ENCODE measurements at regions not wholly inside any gene's neighbourhood (a gene's known extent, or its start where the extent isn't known, plus 50 kb on each side); places are given as distances from the start of the nearest gene placed in this dataset.

DNA sequence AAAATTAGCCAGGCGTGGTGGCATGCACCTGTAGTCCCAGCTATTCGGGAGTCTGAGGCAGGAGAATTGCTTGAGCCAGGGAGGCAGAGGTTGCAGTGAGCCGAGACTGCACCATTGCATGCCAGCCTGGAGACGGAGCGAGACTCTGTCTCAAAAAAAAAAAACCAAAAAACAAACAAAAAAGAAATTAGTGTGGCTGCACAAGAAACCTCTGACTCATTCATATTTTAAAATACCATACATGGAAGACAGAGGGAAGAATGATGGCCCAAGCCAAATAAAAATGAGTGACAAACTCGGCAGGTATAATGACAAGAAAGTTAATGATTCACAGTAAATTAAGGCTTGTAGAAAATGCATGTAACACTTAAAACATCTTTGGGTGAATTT, 875.8 kb downstream of the EPHA4 start:
- H3K9me3 ChIP-seq, result no peaks in the 10 kb centered on the region
- no peaks in the 10 kb centered on the region for H3K27me3 ChIP-seq
- no peak for TF ChIP-seq Cebpa-rat (IDR thresholded peaks at IDR 0.05)
- no peak overlapping the region for H3K27ac ChIP-seq
- H4K20me1 ChIP-seq, result no peaks in the 10 kb centered on the region
- no peak overlapping the region for H3K4me2 ChIP-seq
- H3K4me3 ChIP-seq, result no peak overlapping the region
- no peaks in the 10 kb centered on the region for H3K4me1 ChIP-seq
- H3K36me3 ChIP-seq, result no peaks in the 10 kb centered on the region
- no peak overlapping the region for H3K9ac ChIP-seq

DNA sequence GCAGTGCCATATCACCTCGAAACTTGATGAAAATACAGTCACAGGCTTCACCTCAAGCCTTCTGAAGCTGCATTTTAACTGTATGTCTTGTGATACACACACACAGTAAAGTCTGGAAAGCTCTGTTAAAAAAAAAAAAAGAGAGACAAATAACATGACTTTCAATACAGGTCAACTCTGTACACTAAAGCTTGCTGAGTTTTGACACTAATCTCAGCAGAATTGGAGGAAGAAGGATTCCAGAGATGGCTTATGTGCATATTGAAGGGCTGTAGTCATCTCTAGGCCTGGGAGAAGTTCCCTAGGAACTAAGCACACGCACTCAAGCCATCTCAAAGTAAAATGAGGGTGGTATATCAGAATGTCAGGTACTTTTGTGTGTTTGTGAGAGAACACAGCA, 875.1 kb downstream of the EPHA4 start:
- TF ChIP-seq Cebpa-rat (IDR thresholded peaks at IDR 0.05), result no peak
- Histone ChIP-seq H3K36me3 (no peaks in the 10 kb centered on the region), H3K9me3 (no peaks in the 10 kb centered on the region)

GRCh38 chr2:220701115-220701514, 871.0 kb downstream of the EPHA4 start:
- Histone ChIP-seq H3K36me3 (no peaks in the 10 kb centered on the region), H3K27ac (no peak overlapping the region), H3K9me3 (no peaks in the 10 kb centered on the region), H4K20me1 (no peaks in the 10 kb centered on the region), H3K27me3 (no peaks in the 10 kb centered on the region), H3K4me3 (no peak overlapping the region), H3K4me1 (no peaks in the 10 kb centered on the region), H3K9ac (no peak overlapping the region), H3K4me2 (no peak overlapping the region)
- no peak for TF ChIP-seq Cebpa-rat (IDR thresholded peaks at IDR 0.05)

More for the DNA sequence above, 875.1 kb downstream of the EPHA4 start:
- no peak overlapping the region for H3K27ac ChIP-seq
- H4K20me1 ChIP-seq, result no peaks in the 10 kb centered on the region
- no peak overlapping the region for H3K9ac ChIP-seq
- no peaks in the 10 kb centered on the region for H3K27me3 ChIP-seq
- H3K4me2 ChIP-seq, result no peak overlapping the region
- H3K4me1 ChIP-seq, result no peaks in the 10 kb centered on the region
- H3K4me3 ChIP-seq, result no peak overlapping the region

DNA sequence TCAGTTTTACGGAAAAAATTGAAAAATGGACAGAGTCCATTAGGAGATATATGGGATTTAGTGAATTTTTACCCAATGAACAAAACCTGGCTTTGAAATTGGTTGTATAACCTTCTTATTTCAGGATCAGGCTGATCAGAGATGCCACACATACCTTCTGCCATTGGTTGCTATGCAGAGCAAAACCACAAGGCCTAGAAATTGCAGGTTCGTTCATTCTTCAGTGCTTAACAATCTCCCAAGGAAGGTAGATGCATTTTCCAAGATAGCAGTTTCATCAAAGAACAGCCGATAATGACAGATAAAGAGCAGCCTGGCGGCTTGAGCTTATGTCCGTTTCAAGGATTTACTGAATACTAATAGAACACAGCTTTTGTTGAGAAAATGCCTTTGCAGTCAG, 868.8 kb downstream of the EPHA4 start:
- Histone ChIP-seq H4K20me1 (no peaks in the 10 kb centered on the region), H3K9ac (no peak overlapping the region), H3K4me3 (no peak overlapping the region), H3K9me3 (no peaks in the 10 kb centered on the region), H3K27me3 (no peaks in the 10 kb centered on the region), H3K27ac (no peak overlapping the region), H3K4me1 (no peaks in the 10 kb centered on the region), H3K36me3 (no peaks in the 10 kb centered on the region), H3K4me2 (no peak overlapping the region)
- no peak for TF ChIP-seq Cebpa-rat (IDR thresholded peaks at IDR 0.05)

GRCh38 chr2:220704081-220704480, 868.0 kb downstream of the EPHA4 start:
- Histone ChIP-seq H3K4me2 (no peak overlapping the region), H3K4me3 (no peak overlapping the region), H3K36me3 (no peaks in the 10 kb centered on the region), H3K9me3 (no peaks in the 10 kb centered on the region), H3K27me3 (no peaks in the 10 kb centered on the region), H3K9ac (no peak overlapping the region), H3K4me1 (no peaks in the 10 kb centered on the region), H4K20me1 (no peaks in the 10 kb centered on the region), H3K27ac (no peak overlapping the region)
- no peak for TF ChIP-seq Cebpa-rat (IDR thresholded peaks at IDR 0.05)

DNA sequence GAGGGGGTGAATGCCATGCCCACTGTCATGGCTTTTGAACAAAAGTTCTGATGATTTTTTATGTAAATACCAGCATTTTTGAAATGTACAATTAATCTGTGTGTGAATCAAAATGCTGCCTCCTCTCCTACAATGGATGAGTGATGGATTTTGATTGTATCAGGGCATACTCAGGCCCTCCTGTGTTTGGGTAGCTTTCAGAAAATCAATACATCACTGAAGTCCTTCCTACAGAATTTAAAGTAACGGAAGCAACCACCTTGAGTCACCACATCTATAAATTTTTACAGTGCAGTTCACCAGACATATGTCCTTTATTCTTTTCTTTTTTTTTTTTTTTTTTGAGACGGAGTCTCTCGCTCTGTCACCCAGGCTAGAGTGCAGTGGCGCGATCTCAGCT, 867.3 kb downstream of the EPHA4 start:
- H4K20me1 ChIP-seq, result no peaks in the 10 kb centered on the region
- no peak overlapping the region for H3K27ac ChIP-seq
- H3K27me3 ChIP-seq, result no peaks in the 10 kb centered on the region
- no peak overlapping the region for H3K9ac ChIP-seq
- TF ChIP-seq Cebpa-rat (IDR thresholded peaks at IDR 0.05), result no peak
- no peaks in the 10 kb centered on the region for H3K9me3 ChIP-seq
- no peaks in the 10 kb centered on the region for H3K36me3 ChIP-seq
- no peaks in the 10 kb centered on the region for H3K4me1 ChIP-seq
- no peak overlapping the region for H3K4me3 ChIP-seq
- no peak overlapping the region for H3K4me2 ChIP-seq

GRCh38 chr2:220705678-220706077, 866.4 kb downstream of the EPHA4 start:
- Histone ChIP-seq H3K4me1 (no peaks in the 10 kb centered on the region), H3K36me3 (no peaks in the 10 kb centered on the region), H3K9ac (no peak overlapping the region), H3K4me3 (no peak overlapping the region), H3K27ac (no peak overlapping the region), H3K4me2 (no peak overlapping the region), H3K27me3 (no peaks in the 10 kb centered on the region), H3K9me3 (peaks cover 4% of the 10 kb centered on the region; the same call in 1 of the 2 replicates), H4K20me1 (no peaks in the 10 kb centered on the region)
- no peak for TF ChIP-seq Cebpa-rat (IDR thresholded peaks at IDR 0.05)

DNA sequence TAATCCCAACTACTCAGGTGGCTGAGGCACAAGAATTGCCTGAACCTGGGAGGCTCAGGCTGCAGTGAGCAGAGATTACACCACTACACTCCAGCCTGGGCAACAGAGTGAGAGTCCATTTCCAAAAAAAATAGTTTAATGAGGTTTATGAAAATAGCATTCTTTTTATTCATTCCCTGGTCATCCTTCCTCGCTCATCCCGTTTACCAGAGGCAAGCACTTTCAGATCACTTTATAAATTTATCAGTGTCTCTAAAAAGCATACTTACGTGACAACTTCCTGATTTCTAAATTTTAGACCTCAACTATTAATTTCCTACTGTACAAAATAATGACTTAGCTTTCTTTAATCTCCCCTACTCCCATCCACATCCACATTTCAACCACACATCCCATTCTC, 864.8 kb downstream of the EPHA4 start:
- Histone ChIP-seq H3K4me1 (no peaks in the 10 kb centered on the region), H3K27me3 (no peaks in the 10 kb centered on the region), H3K27ac (no peak overlapping the region), H4K20me1 (no peaks in the 10 kb centered on the region), H3K9ac (no peak overlapping the region), H3K9me3 (peaks cover 14% of the 10 kb centered on the region), H3K4me3 (no peak overlapping the region), H3K36me3 (no peaks in the 10 kb centered on the region), H3K4me2 (no peak overlapping the region)
- no peak for TF ChIP-seq Cebpa-rat (IDR thresholded peaks at IDR 0.05)

- TF ChIP-seq Cebpa-rat (IDR thresholded peaks at IDR 0.05), result no peak
- H3K36me3 ChIP-seq, result no peaks in the 10 kb centered on the region
- no peaks in the 10 kb centered on the region for H3K27me3 ChIP-seq
- no peak overlapping the region for H3K4me3 ChIP-seq
- H4K20me1 ChIP-seq, result no peaks in the 10 kb centered on the region
- no peak overlapping the region for H3K27ac ChIP-seq
- H3K4me1 ChIP-seq, result no peaks in the 10 kb centered on the region
- no peak overlapping the region for H3K4me2 ChIP-seq
- H3K9me3 ChIP-seq, result peaks cover 14% of the 10 kb centered on the region
- H3K9ac ChIP-seq, result no peak overlapping the region
Observed at GRCh38 chr2:220708366-220708765, 863.7 kb downstream of the EPHA4 start.

- H3K9ac ChIP-seq, result no peak overlapping the region
- H3K4me2 ChIP-seq, result no peak overlapping the region
- H3K4me3 ChIP-seq, result no peak overlapping the region
- H3K4me1 ChIP-seq, result no peaks in the 10 kb centered on the region
- H3K9me3 ChIP-seq, result 0 out of 2 replicates have a peak, but pooled peaks cover 9% of the 10 kb centered on the region
- H3K36me3 ChIP-seq, result no peaks in the 10 kb centered on the region
- no peaks in the 10 kb centered on the region for H4K20me1 ChIP-seq
- H3K27me3 ChIP-seq, result no peaks in the 10 kb centered on the region
- H3K27ac ChIP-seq, result no peak overlapping the region
- no peak for TF ChIP-seq Cebpa-rat (IDR thresholded peaks at IDR 0.05)
Observed at GRCh38 chr2:220717283-220717682, 854.8 kb downstream of the EPHA4 start.

GRCh38 chr2:220736778-220737177, 835.3 kb downstream of the EPHA4 start:
- H3K4me2 ChIP-seq, result no peak overlapping the region
- H3K36me3 ChIP-seq, result no peaks in the 10 kb centered on the region
- H3K27me3 ChIP-seq, result no peaks in the 10 kb centered on the region
- no peak overlapping the region for H3K4me3 ChIP-seq
- no peaks in the 10 kb centered on the region for H3K9me3 ChIP-seq
- no peaks in the 10 kb centered on the region for H4K20me1 ChIP-seq
- no peak overlapping the region for H3K27ac ChIP-seq
- H3K9ac ChIP-seq, result no peak overlapping the region
- H3K4me1 ChIP-seq, result no peaks in the 10 kb centered on the region
- TF ChIP-seq Cebpa-rat (IDR thresholded peaks at IDR 0.05), result no peak
